C4-2B (cell line): ENCODE measurements at regions not wholly inside any gene's neighbourhood (a gene's known extent, or its start where the extent isn't known, plus 50 kb on each side); places are given as distances from the start of the nearest gene placed in this dataset.

Source experiments
- ZFX ChIP-seq: fragments of 450-650 bp; IDR thresholded peaks from 2 replicates; pipeline ENCODE4 v1.6.1; 2017
- TF ChIP-seq, protein P1 (sequence below): fragments of 450-650 bp; conservative IDR thresholded peaks from 2 replicates; pipeline ENCODE4 v1.5.1; 2017; ENCODE audit warnings: mild to moderate bottlenecking

DNA sequence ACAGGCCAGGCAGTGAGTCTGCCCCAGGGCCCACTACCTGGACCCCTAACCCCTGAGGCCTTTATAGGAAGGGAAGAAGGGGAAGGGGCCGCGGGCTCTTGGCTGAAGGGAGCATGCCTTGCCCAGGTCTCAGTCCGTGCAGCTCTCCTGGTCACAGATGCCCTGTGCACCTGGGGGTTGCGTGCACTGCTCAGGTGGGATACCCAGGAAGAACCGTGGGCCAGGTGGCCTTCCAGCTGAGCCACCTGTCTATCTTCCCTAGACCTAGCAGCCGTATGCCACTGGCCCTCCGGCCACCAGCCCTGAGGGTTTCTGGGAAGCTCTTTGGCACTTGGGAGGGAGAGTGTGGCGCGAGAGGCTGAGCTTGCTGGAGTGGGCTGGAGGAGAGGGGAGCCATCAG, 1178.6 kb downstream of the BRD1 start:
- TF ChIP-seq, protein P1, sequence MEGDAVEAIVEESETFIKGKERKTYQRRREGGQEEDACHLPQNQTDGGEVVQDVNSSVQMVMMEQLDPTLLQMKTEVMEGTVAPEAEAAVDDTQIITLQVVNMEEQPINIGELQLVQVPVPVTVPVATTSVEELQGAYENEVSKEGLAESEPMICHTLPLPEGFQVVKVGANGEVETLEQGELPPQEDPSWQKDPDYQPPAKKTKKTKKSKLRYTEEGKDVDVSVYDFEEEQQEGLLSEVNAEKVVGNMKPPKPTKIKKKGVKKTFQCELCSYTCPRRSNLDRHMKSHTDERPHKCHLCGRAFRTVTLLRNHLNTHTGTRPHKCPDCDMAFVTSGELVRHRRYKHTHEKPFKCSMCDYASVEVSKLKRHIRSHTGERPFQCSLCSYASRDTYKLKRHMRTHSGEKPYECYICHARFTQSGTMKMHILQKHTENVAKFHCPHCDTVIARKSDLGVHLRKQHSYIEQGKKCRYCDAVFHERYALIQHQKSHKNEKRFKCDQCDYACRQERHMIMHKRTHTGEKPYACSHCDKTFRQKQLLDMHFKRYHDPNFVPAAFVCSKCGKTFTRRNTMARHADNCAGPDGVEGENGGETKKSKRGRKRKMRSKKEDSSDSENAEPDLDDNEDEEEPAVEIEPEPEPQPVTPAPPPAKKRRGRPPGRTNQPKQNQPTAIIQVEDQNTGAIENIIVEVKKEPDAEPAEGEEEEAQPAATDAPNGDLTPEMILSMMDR = no peak
- no peak for TF ChIP-seq ZFX
